Skeletal muscle tissue (tissue), 3 donors: ENCODE measurements at regions not wholly inside any gene's neighbourhood (a gene's known extent, or its start where the extent isn't known, plus 50 kb on each side); places are given as distances from the start of the nearest gene placed in this dataset.

Experiments used
- H3K27ac ChIP-seq: one replicate; pipeline ENCODE4 v1.7.0; 2013; ENCODE audit warnings: mild to moderate bottlenecking, low read depth, low read length, inconsistent platforms
- H3K27me3 ChIP-seq, 3 donors: one replicate each; pipeline ENCODE4 v1.7.0; 2013; ENCODE audit warnings: low read length in 3 of 3; ENCODE audit not compliant: control insufficient read depth in 3 of 3, insufficient read depth in 3 of 3
- H3K36me3 ChIP-seq, 3 donors: one replicate each; pipeline ENCODE4 v1.7.0; 2013; ENCODE audit warnings: low read length in 3 of 3; ENCODE audit not compliant: control insufficient read depth in 3 of 3, insufficient read depth in 3 of 3
- H3K4me1 ChIP-seq, 3 donors: one replicate each; pipeline ENCODE4 v1.7.0; 2013; ENCODE audit warnings: low read length in 3 of 3, mild to moderate bottlenecking in 3 of 3; ENCODE audit not compliant: control insufficient read depth in 3 of 3, insufficient read depth in 3 of 3
- H3K4me3 ChIP-seq, 3 donors: one replicate each; pipeline ENCODE4 v1.7.0; 2013; ENCODE audit warnings: low read length in 3 of 3
- H3K9ac ChIP-seq, 3 donors: one replicate each; pipeline ENCODE4 v1.7.0; 2013; ENCODE audit warnings: low read length in 3 of 3, mild to moderate bottlenecking in 3 of 3, moderate library complexity in 2 of 3, low read depth in 1 of 3
- H3K9me3 ChIP-seq, 3 donors: one replicate each; pipeline ENCODE4 v1.7.0; 2013; ENCODE audit warnings: low read length in 3 of 3; ENCODE audit not compliant: control insufficient read depth in 3 of 3
- donor health status: Osteomylitis.

DNA sequence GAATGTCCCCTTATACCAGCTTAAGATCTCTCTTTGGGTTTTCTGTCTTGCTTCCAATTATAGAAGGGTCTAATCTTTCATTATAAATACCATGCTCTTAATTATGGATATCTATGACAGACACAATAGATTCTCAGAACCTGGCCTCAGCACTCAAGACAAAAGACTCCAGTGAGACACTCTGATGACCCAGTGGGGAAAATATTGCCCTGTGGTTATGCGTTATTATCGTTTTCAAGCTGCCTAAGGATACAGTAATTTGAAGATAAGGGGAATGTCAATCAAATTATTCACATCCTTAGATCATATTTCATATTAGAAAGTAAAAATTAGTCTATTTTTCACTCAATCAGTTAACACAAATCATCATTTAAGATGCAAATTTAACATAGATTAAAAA, 748.8 kb downstream of the XPNPEP1 start:
- Histone ChIP-seq H3K27me3 (no peaks in the 10 kb centered on the region), H3K9ac (no peak overlapping the region), H3K4me1 (no peaks in the 10 kb centered on the region), H3K36me3 (no peaks in the 10 kb centered on the region), H3K4me3 (no peak overlapping the region), H3K9me3 (no peaks in the 10 kb centered on the region), H3K27ac (no peak overlapping the region)

GRCh38 chr10:109173937-109174336, 749.4 kb downstream of the XPNPEP1 start:
- no peak overlapping the region for H3K9ac ChIP-seq
- no peak overlapping the region for H3K4me3 ChIP-seq
- H3K9me3 ChIP-seq, result no peaks in the 10 kb centered on the region
- no peaks in the 10 kb centered on the region for H3K4me1 ChIP-seq
- H3K27me3 ChIP-seq, result no peaks in the 10 kb centered on the region
- H3K36me3 ChIP-seq, result no peaks in the 10 kb centered on the region
- no peak overlapping the region for H3K27ac ChIP-seq

DNA sequence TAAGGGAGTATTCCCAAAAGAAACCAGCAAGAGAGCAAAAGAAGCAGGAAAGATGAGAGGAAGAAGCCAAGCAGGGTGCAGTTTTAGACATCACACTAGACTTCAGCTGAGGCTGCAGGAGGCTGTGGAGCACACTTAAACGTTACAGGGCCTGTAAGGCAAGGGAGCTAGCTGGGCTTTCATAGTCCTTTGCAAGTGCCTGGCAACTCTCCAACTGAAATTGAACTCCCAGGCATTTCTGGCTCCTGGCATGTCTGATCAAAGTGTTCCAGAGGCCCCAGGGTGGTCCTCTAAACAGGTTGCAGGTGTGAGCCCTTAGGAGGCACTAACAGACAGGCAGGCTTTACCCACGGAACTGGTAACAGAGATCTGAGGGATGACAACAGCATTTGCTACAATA, 750.2 kb downstream of the XPNPEP1 start:
- Histone ChIP-seq H3K9me3 (no peaks in the 10 kb centered on the region), H3K27ac (no peak overlapping the region), H3K36me3 (no peaks in the 10 kb centered on the region), H3K4me1 (no peaks in the 10 kb centered on the region), H3K27me3 (no peaks in the 10 kb centered on the region), H3K9ac (no peak overlapping the region), H3K4me3 (no peak overlapping the region)

DNA sequence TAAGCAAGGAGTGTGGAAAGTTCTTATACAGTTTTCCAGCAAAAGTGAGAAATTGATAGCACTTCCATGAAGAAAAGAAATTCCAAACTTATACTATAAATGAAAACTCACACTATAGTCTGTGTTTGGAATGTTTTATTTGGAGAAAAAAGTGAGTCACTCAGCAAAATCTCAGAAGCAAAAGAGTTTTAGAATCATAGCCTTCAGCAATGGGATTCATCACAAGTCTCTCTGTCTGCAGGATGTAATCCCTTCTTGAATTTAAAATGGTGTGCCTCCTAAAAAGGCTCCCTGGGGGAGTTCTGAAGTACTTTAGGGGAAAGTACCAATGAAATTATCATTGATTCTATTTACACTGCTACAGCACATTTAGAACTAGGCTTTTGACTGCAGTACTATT, 756.4 kb downstream of the XPNPEP1 start:
- H3K4me1 ChIP-seq, result no peaks in the 10 kb centered on the region
- H3K27ac ChIP-seq, result no peak overlapping the region
- no peaks in the 10 kb centered on the region for H3K36me3 ChIP-seq
- H3K9me3 ChIP-seq, result no peaks in the 10 kb centered on the region
- H3K9ac ChIP-seq, result no peak overlapping the region
- no peaks in the 10 kb centered on the region for H3K27me3 ChIP-seq
- H3K4me3 ChIP-seq, result no peak overlapping the region

DNA sequence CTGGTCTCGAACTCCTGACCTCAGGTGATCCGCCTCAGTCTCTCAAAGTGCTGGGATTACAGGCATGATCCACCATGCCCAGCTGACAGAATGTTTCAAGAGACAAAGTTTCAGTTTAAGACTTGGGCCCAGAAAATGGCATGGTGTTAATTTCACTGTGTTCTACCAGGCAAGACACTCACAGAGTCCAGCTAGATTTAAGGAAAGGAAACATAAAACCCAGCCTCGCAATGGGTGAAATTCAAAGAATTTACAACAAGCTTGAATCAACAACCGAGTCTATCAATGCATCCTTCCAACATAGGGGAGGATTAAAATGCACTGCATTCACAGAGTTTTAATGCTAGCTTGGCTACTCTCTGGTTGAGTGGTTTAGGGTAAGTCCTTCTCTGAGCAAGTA, 764.0 kb downstream of the XPNPEP1 start:
- Histone ChIP-seq H3K27ac (no peak overlapping the region), H3K4me3 (no peak overlapping the region), H3K9ac (no peak overlapping the region), H3K27me3 (no peaks in the 10 kb centered on the region), H3K4me1 (no peaks in the 10 kb centered on the region), H3K36me3 (no peaks in the 10 kb centered on the region), H3K9me3 (no peaks in the 10 kb centered on the region)

DNA sequence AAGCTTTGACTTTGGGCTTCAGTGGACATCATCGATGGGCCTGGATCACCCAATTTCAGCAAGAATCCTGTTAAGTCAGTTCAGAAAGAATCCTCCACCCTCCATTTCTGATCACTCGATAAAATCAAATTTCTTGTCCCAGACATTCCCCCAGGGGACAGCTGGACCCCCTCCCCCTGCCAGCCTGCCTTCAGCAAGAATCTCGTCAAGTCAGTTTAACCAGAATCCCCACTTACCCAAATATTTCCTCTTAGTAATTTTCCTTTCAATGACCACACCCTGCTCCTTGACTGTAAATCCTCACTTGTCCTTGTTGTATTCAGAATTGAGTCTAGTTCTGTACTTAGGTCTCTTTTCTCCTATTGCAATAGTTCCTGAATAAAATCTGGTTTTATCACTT, 766.9 kb downstream of the XPNPEP1 start:
- Histone ChIP-seq H3K9me3 (no peaks in the 10 kb centered on the region), H3K4me1 (no peaks in the 10 kb centered on the region), H3K27me3 (no peaks in the 10 kb centered on the region), H3K4me3 (no peak overlapping the region), H3K27ac (no peak overlapping the region), H3K9ac (no peak overlapping the region), H3K36me3 (no peaks in the 10 kb centered on the region)

DNA sequence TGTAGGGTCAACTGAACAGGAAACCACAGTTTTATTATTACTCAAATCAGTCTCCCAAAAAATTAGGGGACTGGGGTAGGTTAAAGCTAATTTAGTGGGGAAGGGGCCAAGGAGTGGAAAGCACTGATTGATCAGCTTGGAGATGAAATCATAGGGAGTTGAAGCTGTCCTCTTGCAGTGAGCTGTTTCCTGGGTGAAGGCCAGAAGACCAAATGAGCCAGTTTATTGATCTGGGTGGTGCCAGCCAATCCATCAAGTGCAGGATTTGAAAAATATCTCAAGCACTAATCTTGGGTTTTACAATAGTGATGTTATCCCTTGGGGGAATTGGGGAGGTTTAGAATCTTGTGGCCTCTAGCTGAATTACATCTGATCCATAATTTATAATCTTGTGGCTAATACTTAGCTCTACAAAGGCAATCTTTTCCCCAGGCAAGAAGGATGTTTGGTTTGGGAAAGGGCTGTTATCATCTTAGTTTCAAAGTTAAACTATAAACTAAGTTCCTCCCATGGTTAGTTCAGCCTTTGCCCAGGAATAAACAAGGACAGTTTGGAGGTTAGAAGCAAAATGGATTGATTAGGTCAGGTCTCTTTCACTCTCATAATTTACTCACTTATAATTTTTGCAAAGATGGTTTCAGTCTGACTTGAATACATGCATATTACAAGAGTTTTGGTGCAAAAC, 773.5 kb downstream of the XPNPEP1 start:
- H3K36me3 ChIP-seq, result no peaks in the 10 kb centered on the region
- no peaks in the 10 kb centered on the region for H3K4me1 ChIP-seq
- no peaks in the 10 kb centered on the region for H3K27me3 ChIP-seq
- no peaks in the 10 kb centered on the region for H3K9me3 ChIP-seq
- no peak overlapping the region for H3K27ac ChIP-seq
- no peak overlapping the region for H3K4me3 ChIP-seq
- H3K9ac ChIP-seq, result no peak overlapping the region

DNA sequence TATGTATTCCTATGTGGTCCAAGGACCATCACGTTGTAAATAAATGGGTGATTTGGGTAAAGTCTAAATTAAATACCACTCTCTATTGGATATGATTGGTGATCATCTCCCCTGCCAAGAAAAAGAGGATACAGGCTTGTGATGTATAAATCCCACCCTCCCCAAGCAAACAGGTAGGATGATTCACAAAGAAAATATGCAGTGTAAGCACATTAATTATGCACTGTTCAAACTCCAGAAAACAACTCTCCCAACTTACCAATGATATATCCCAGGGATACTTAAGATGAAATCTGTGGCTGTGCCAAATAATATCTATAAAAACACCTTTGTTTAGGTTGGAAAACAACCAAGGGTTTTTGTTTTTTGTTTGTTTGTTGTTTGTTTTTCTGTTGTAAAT, 795.9 kb downstream of the XPNPEP1 start:
- Histone ChIP-seq H3K4me3 (no peak overlapping the region), H3K27ac (no peak overlapping the region), H3K36me3 (no peaks in the 10 kb centered on the region), H3K9ac (no peak overlapping the region), H3K9me3 (no peaks in the 10 kb centered on the region), H3K27me3 (no peaks in the 10 kb centered on the region), H3K4me1 (no peaks in the 10 kb centered on the region)

DNA sequence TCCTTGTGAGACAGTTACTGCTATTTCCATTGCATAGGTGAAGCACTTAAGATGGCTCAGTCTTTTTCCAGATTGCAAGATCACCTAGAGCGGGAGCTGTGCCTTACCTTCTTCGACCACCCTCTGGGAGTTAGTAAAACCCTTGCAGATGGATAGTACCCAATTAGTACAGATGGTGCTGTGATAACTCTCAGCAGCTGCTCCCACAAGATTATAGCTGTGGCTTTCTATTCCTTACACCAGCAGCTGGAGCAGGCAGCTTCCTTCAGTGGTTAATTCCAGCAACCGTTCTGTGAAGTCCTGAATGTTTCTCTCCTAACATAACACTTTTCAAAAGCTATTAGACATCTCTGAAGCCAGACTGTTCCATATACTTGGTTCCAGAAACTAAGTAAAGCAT, 796.8 kb downstream of the XPNPEP1 start:
- H3K9ac ChIP-seq, result no peak overlapping the region

GRCh38 chr10:109126016-109126415, 797.3 kb downstream of the XPNPEP1 start:
- Histone ChIP-seq H3K9ac (no peak overlapping the region), H3K4me3 (no peak overlapping the region), H3K27me3 (no peaks in the 10 kb centered on the region), H3K4me1 (no peaks in the 10 kb centered on the region), H3K36me3 (no peaks in the 10 kb centered on the region), H3K9me3 (no peaks in the 10 kb centered on the region), H3K27ac (no peak overlapping the region)

More for the DNA sequence above, 796.8 kb downstream of the XPNPEP1 start:
- Histone ChIP-seq H3K36me3 (no peaks in the 10 kb centered on the region), H3K4me3 (no peak overlapping the region), H3K27ac (no peak overlapping the region), H3K27me3 (no peaks in the 10 kb centered on the region), H3K9me3 (no peaks in the 10 kb centered on the region), H3K4me1 (no peaks in the 10 kb centered on the region)
